ENCODE measurements at regions not wholly inside any gene's neighbourhood (a gene's known extent, or its start where the extent isn't known, plus 50 kb on each side); places are given as distances from the start of the nearest gene placed in this dataset.
"Not testable (repeated sequence)": the region's sequence is repeated elsewhere in the genome, so short reads cannot be mapped to it uniquely, and the experiment has no call there.

GRCh38 chr22:22756551-22757201, 112.3 kb downstream of the GGTLC2 start:
- not testable (repeated sequence) for H3K36me3 Mint-ChIP-seq; H3K9me3 Mint-ChIP-seq; DNase-seq (ENCODE audit: low spot score in 2 of 2); H3K4me3 Mint-ChIP-seq; ATAC-seq
- Mint-ChIP-seq H3K4me1 (peaks cover 83% of the 10 kb centered on the region), H3K27ac (peak overlapping the region; percentile 90)

- peaks cover 92% of the 10 kb centered on the region for H3K4me1 Mint-ChIP-seq
- H3K4me3 Mint-ChIP-seq = peak overlapping the region; percentile 68
- not testable (repeated sequence) for ATAC-seq; H3K36me3 Mint-ChIP-seq; DNase-seq (ENCODE audit: low spot score in 2 of 2); H3K9me3 Mint-ChIP-seq
- peak overlapping the region; percentile 89 for H3K27ac Mint-ChIP-seq
Observed at GRCh38 chr22:22758101-22758807, 113.8 kb downstream of the GGTLC2 start.

GRCh38 chr22:22759371-22759770, 115.0 kb downstream of the GGTLC2 start:
- ATAC-seq (peak; percentile 63), DNase-seq (ENCODE audit: low spot score in 2 of 2) (no peak)
- H3K9me3 Mint-ChIP-seq = no peaks in the 10 kb centered on the region
- H3K4me1 Mint-ChIP-seq = peaks cover 92% of the 10 kb centered on the region
- peak overlapping the region; percentile 89 for H3K27ac Mint-ChIP-seq
- H3K4me3 Mint-ChIP-seq = peak overlapping the region; percentile 68
- no peaks in the 10 kb centered on the region for H3K36me3 Mint-ChIP-seq

- DNase-seq (ENCODE audit: low spot score in 2 of 2) (no peak), ATAC-seq (no peak)
- Mint-ChIP-seq H3K4me3 (peak overlapping the region; percentile 68), H3K9me3 (no peaks in the 10 kb centered on the region), H3K4me1 (peaks cover 90% of the 10 kb centered on the region), H3K27ac (peak overlapping the region; percentile 89), H3K36me3 (no peaks in the 10 kb centered on the region)
Observed at GRCh38 chr22:22759889-22760546, 115.6 kb downstream of the GGTLC2 start.

- Mint-ChIP-seq H3K27ac (peak overlapping the region; percentile 76), H3K4me3 (no peak overlapping the region), H3K36me3 (no peaks in the 10 kb centered on the region), H3K9me3 (no peaks in the 10 kb centered on the region), H3K4me1 (peaks cover 85% of the 10 kb centered on the region)
- ATAC-seq (no peak), DNase-seq (ENCODE audit: low spot score in 2 of 2) (no peak)
Observed at GRCh38 chr22:22761606-22761962, 117.2 kb downstream of the GGTLC2 start.

GRCh38 chr22:22761963-22762772, 117.8 kb downstream of the GGTLC2 start:
- Mint-ChIP-seq H3K4me3 (no peak overlapping the region), H3K36me3 (no peaks in the 10 kb centered on the region), H3K4me1 (peaks cover 85% of the 10 kb centered on the region), H3K27ac (peak overlapping the region; percentile 76), H3K9me3 (no peaks in the 10 kb centered on the region)
- ATAC-seq (no peak), DNase-seq (ENCODE audit: low spot score in 2 of 2) (no peak)

- no peak for ATAC-seq
- Mint-ChIP-seq H3K27ac (peak overlapping the region; percentile 76), H3K4me1 (peaks cover 85% of the 10 kb centered on the region)
Observed at GRCh38 chr22:22763512-22763911, 119.1 kb downstream of the GGTLC2 start.

GRCh38 chr22:22764085-22764484, 119.7 kb downstream of the GGTLC2 start:
- peaks cover 85% of the 10 kb centered on the region for H3K4me1 Mint-ChIP-seq

More at GRCh38 chr22:22763512-22763911, 119.1 kb downstream of the GGTLC2 start:
- Mint-ChIP-seq H3K36me3 (no peaks in the 10 kb centered on the region), H3K9me3 (no peaks in the 10 kb centered on the region), H3K4me3 (no peak overlapping the region)
- DNase-seq (ENCODE audit: low spot score in 2 of 2) = no peak

GRCh38 chr22:22767876-22768602, 119.6 kb upstream of the IGLL5 start:
- Mint-ChIP-seq H3K4me3 (no peak overlapping the region), H3K9me3 (no peaks in the 10 kb centered on the region), H3K36me3 (no peaks in the 10 kb centered on the region), H3K27ac (peak overlapping the region; percentile 87), H3K4me1 (peaks cover 89% of the 10 kb centered on the region)
- DNase-seq (ENCODE audit: low spot score in 2 of 2) (peak in 1 of 2 donors; percentile 33), ATAC-seq (no peak)

More at GRCh38 chr22:22764085-22764484, 119.7 kb downstream of the GGTLC2 start:
- no peaks in the 10 kb centered on the region for H3K36me3 Mint-ChIP-seq
- H3K9me3 Mint-ChIP-seq = no peaks in the 10 kb centered on the region
- DNase-seq (ENCODE audit: low spot score in 2 of 2) (no peak), ATAC-seq (no peak)
- H3K4me3 Mint-ChIP-seq = no peak overlapping the region
- peak overlapping the region; percentile 76 for H3K27ac Mint-ChIP-seq

- ATAC-seq (no peak), DNase-seq (ENCODE audit: low spot score in 2 of 2) (peak in 1 of 2 donors; percentile 29)
- Mint-ChIP-seq H3K9me3 (no peaks in the 10 kb centered on the region), H3K27ac (peak overlapping the region; percentile 87), H3K36me3 (no peaks in the 10 kb centered on the region), H3K4me1 (peaks cover 91% of the 10 kb centered on the region), H3K4me3 (no peak overlapping the region)
Observed at GRCh38 chr22:22768885-22769284, 118.7 kb upstream of the IGLL5 start.

- H3K9me3 Mint-ChIP-seq = no peaks in the 10 kb centered on the region
- peak overlapping the region; percentile 87 for H3K27ac Mint-ChIP-seq
- H3K4me1 Mint-ChIP-seq = peaks cover 92% of the 10 kb centered on the region
- ATAC-seq (no peak), DNase-seq (ENCODE audit: low spot score in 2 of 2) (no peak)
- no peak overlapping the region for H3K4me3 Mint-ChIP-seq
- no peaks in the 10 kb centered on the region for H3K36me3 Mint-ChIP-seq
Observed at GRCh38 chr22:22769434-22770279, 118.0 kb upstream of the IGLL5 start.

GRCh38 chr22:22770280-22770871, 117.2 kb upstream of the IGLL5 start:
- Mint-ChIP-seq H3K4me3 (no peak overlapping the region), H3K27ac (peak overlapping the region; percentile 87), H3K4me1 (peaks cover 90% of the 10 kb centered on the region), H3K9me3 (no peaks in the 10 kb centered on the region), H3K36me3 (no peaks in the 10 kb centered on the region)
- peak; percentile 38 to 74 for DNase-seq (ENCODE audit: low spot score in 2 of 2)
- ATAC-seq = peak; percentile 72

GRCh38 chr22:22770881-22771280, 116.7 kb upstream of the IGLL5 start:
- H3K4me1 Mint-ChIP-seq = peaks cover 88% of the 10 kb centered on the region
- H3K27ac Mint-ChIP-seq = peak overlapping the region; percentile 87
- no peaks in the 10 kb centered on the region for H3K9me3 Mint-ChIP-seq
- ATAC-seq (no peak), DNase-seq (ENCODE audit: low spot score in 2 of 2) (no peak)
- H3K36me3 Mint-ChIP-seq = no peaks in the 10 kb centered on the region
- H3K4me3 Mint-ChIP-seq = no peak overlapping the region

Measured in stimulated activated effector memory CD8-positive, alpha-beta T cell treated with anti-CD3 and anti-CD28 coated beads, Interleukin-12 subunit alpha, Interleukin-12 subunit beta, amount 100 ng/mL, for 72 hours (primary cell).